BLaER1 (cell line): ENCODE measurements at regions not wholly inside any gene's neighbourhood (a gene's known extent, or its start where the extent isn't known, plus 50 kb on each side); places are given as distances from the start of the nearest gene placed in this dataset.
"Not testable (repeated sequence)": the region's sequence is repeated elsewhere in the genome, so short reads cannot be mapped to it uniquely, and the experiment has no call there.

Experiments used
- H3K27ac ChIP-seq: shearing (Covaris generic); formaldehyde crosslinking; 2 replicates; pipeline ENCODE4 v1.8.1; 2022
- H3K27me3 ChIP-seq: shearing (Covaris generic); formaldehyde crosslinking; 2 replicates; pipeline ENCODE4 v1.8.1; 2022
- H3K36me3 ChIP-seq: shearing (Covaris generic); formaldehyde crosslinking; 2 replicates; pipeline ENCODE4 v1.8.1; 2022
- H3K4me1 ChIP-seq: shearing (Covaris generic); formaldehyde crosslinking; 2 replicates; pipeline ENCODE4 v1.8.1; 2022
- H3K4me2 ChIP-seq: shearing (Covaris generic); formaldehyde crosslinking; 2 replicates; pipeline ENCODE4 v1.8.1; 2022
- H3K4me3 ChIP-seq: shearing (Covaris generic); formaldehyde crosslinking; 2 replicates; pipeline ENCODE4 v1.8.1; 2022
- H3K9ac ChIP-seq: shearing (Covaris generic); formaldehyde crosslinking; 2 replicates; pipeline ENCODE4 v1.8.1; 2022
- H3K9me3 ChIP-seq: shearing (Covaris generic); formaldehyde crosslinking; 2 replicates; pipeline ENCODE4 v1.8.1; 2022
- H4K20me1 ChIP-seq: shearing (Covaris generic); formaldehyde crosslinking; 2 replicates; pipeline ENCODE4 v1.8.1; 2022
- Cebpa-rat ChIP-seq: shearing (Covaris generic); IDR thresholded peaks from 2 replicates; pipeline ENCODE4 v1.8.1; 2022

GRCh38 chr2:146982393-146982846, 862.4 kb upstream of the ACVR2A start:
- 0 out of 2 replicates have a peak, but pooled peaks cover 6% of the 10 kb centered on the region for H3K9me3 ChIP-seq
- H3K27me3 ChIP-seq, result no peaks in the 10 kb centered on the region
- no peak overlapping the region for H3K27ac ChIP-seq
- H4K20me1 ChIP-seq, result no peaks in the 10 kb centered on the region
- no peak overlapping the region for H3K4me2 ChIP-seq
- TF ChIP-seq Cebpa-rat, result no peak
- no peak overlapping the region for H3K4me3 ChIP-seq
- no peak overlapping the region for H3K9ac ChIP-seq
- no peaks in the 10 kb centered on the region for H3K36me3 ChIP-seq
- peaks cover 19% of the 10 kb centered on the region for H3K4me1 ChIP-seq

GRCh38 chr2:146981921-146982320, 862.9 kb upstream of the ACVR2A start:
- Histone ChIP-seq H3K4me3 (no peak overlapping the region), H3K4me1 (peaks cover 16% of the 10 kb centered on the region), H3K9ac (no peak overlapping the region), H3K9me3 (0 out of 2 replicates have a peak, but pooled peaks cover 6% of the 10 kb centered on the region), H3K27me3 (no peaks in the 10 kb centered on the region), H3K4me2 (no peak overlapping the region), H3K27ac (no peak overlapping the region), H4K20me1 (no peaks in the 10 kb centered on the region), H3K36me3 (no peaks in the 10 kb centered on the region)
- no peak for TF ChIP-seq Cebpa-rat

GRCh38 chr2:146979746-146980145, 865.1 kb upstream of the ACVR2A start:
- Histone ChIP-seq H3K4me2 (no peak overlapping the region), H3K27me3 (no peaks in the 10 kb centered on the region), H3K9ac (no peak overlapping the region), H3K9me3 (0 out of 2 replicates have a peak, but pooled peaks cover 6% of the 10 kb centered on the region), H3K36me3 (no peaks in the 10 kb centered on the region), H3K4me1 (no peaks in the 10 kb centered on the region), H3K4me3 (no peak overlapping the region), H3K27ac (no peak overlapping the region), H4K20me1 (no peaks in the 10 kb centered on the region)
- no peak for TF ChIP-seq Cebpa-rat

- Histone ChIP-seq H4K20me1 (no peaks in the 10 kb centered on the region), H3K4me3 (no peak overlapping the region), H3K9ac (no peak overlapping the region), H3K4me1 (no peaks in the 10 kb centered on the region), H3K27me3 (no peaks in the 10 kb centered on the region), H3K36me3 (no peaks in the 10 kb centered on the region), H3K9me3 (0 out of 2 replicates have a peak, but pooled peaks cover 6% of the 10 kb centered on the region), H3K27ac (no peak overlapping the region), H3K4me2 (no peak overlapping the region)
- TF ChIP-seq Cebpa-rat, result no peak
Measured at GRCh38 chr2:146978577-146979555, 866.0 kb upstream of the ACVR2A start.

GRCh38 chr2:146970981-146971380, 873.8 kb upstream of the ACVR2A start:
- not testable (repeated sequence) for H3K9ac ChIP-seq, H3K27ac ChIP-seq, H3K36me3 ChIP-seq, H3K27me3 ChIP-seq, H3K4me1 ChIP-seq, H3K4me3 ChIP-seq, H3K4me2 ChIP-seq, H4K20me1 ChIP-seq
- H3K9me3 ChIP-seq, result peaks cover 14% of the 10 kb centered on the region; the same call in 1 of the 2 replicates

- H3K4me1 ChIP-seq, H3K4me2 ChIP-seq, H3K4me3 ChIP-seq, H3K9ac ChIP-seq, H4K20me1 ChIP-seq, H3K27me3 ChIP-seq, H3K27ac ChIP-seq, H3K36me3 ChIP-seq: not testable (repeated sequence)
- H3K9me3 ChIP-seq, result peaks cover 14% of the 10 kb centered on the region; the same call in 1 of the 2 replicates
Measured at GRCh38 chr2:146969703-146970102, 875.1 kb upstream of the ACVR2A start.

GRCh38 chr2:146964494-146964893, 880.3 kb upstream of the ACVR2A start:
- Histone ChIP-seq H3K27me3 (no peaks in the 10 kb centered on the region), H3K4me2 (no peak overlapping the region), H3K27ac (no peak overlapping the region), H3K9me3 (peaks cover 4% of the 10 kb centered on the region; the same call in 1 of the 2 replicates), H3K4me1 (no peaks in the 10 kb centered on the region), H3K4me3 (no peak overlapping the region), H3K9ac (no peak overlapping the region), H3K36me3 (no peaks in the 10 kb centered on the region), H4K20me1 (no peaks in the 10 kb centered on the region)
- TF ChIP-seq Cebpa-rat, result no peak

GRCh38 chr2:146954544-146954943, 890.3 kb upstream of the ACVR2A start:
- Histone ChIP-seq H3K27me3 (no peaks in the 10 kb centered on the region), H4K20me1 (no peaks in the 10 kb centered on the region), H3K4me2 (no peak overlapping the region), H3K27ac (no peak overlapping the region), H3K36me3 (no peaks in the 10 kb centered on the region), H3K4me1 (no peaks in the 10 kb centered on the region), H3K9ac (no peak overlapping the region), H3K9me3 (no peaks in the 10 kb centered on the region), H3K4me3 (no peak overlapping the region)
- TF ChIP-seq Cebpa-rat, result no peak

GRCh38 chr2:146952696-146953095, 892.1 kb upstream of the ACVR2A start:
- TF ChIP-seq Cebpa-rat, result no peak
- H3K27ac ChIP-seq, result no peak overlapping the region
- H4K20me1 ChIP-seq, result no peaks in the 10 kb centered on the region
- H3K4me1 ChIP-seq, result no peaks in the 10 kb centered on the region
- H3K4me2 ChIP-seq, result no peak overlapping the region
- no peaks in the 10 kb centered on the region for H3K36me3 ChIP-seq
- no peak overlapping the region for H3K4me3 ChIP-seq
- H3K9me3 ChIP-seq, result no peaks in the 10 kb centered on the region
- H3K27me3 ChIP-seq, result no peaks in the 10 kb centered on the region
- H3K9ac ChIP-seq, result no peak overlapping the region

GRCh38 chr2:146950911-146951310, 893.9 kb upstream of the ACVR2A start:
- Histone ChIP-seq H3K27ac (no peak overlapping the region), H3K27me3 (no peaks in the 10 kb centered on the region), H3K9ac (no peak overlapping the region), H4K20me1 (no peaks in the 10 kb centered on the region), H3K4me2 (no peak overlapping the region), H3K36me3 (no peaks in the 10 kb centered on the region), H3K4me1 (no peaks in the 10 kb centered on the region), H3K4me3 (no peak overlapping the region), H3K9me3 (no peaks in the 10 kb centered on the region)
- TF ChIP-seq Cebpa-rat, result no peak
